SJSA1 (cell line): ENCODE measurements at regions not wholly inside any gene's neighbourhood (a gene's known extent, or its start where the extent isn't known, plus 50 kb on each side); places are given as distances from the start of the nearest gene placed in this dataset.

ENCODE experiments used
- DNase-seq, 2 experiments: peaks; one replicate each; pipeline ENCODE4 v3.0.0-alpha.2; 2015 to 2020; ENCODE audit warnings: low spot score in 2 of 2, low read depth in 1 of 2
- H3K27ac ChIP-seq: fragments of 250-450 bp; sonication (Bioruptor Pico); 2 replicates; pipeline ENCODE4 v1.5.1; 2020; ENCODE audit warnings: mild to moderate bottlenecking, moderate library complexity
- H3K27me3 ChIP-seq: fragments of 250-450 bp; sonication (Bioruptor Pico); replicated peaks from 2 replicates; pipeline ENCODE4 v1.5.1; 2020; ENCODE audit warnings: mild to moderate bottlenecking, moderate library complexity
- H3K36me3 ChIP-seq: fragments of 250-450 bp; sonication (Bioruptor Pico); 2 replicates; pipeline ENCODE4 v1.5.1; 2020; ENCODE audit warnings: mild to moderate bottlenecking
- H3K4me1 ChIP-seq: fragments of 250-450 bp; sonication (Bioruptor Pico); replicated peaks from 2 replicates; pipeline ENCODE4 v1.6.1; 2021; ENCODE audit warnings: mild to moderate bottlenecking
- H3K4me3 ChIP-seq: fragments of 250-450 bp; sonication (Bioruptor Pico); 2 replicates; pipeline ENCODE4 v1.5.1; 2020; ENCODE audit warnings: mild to moderate bottlenecking
- H3K9me3 ChIP-seq: fragments of 250-450 bp; sonication (Bioruptor Pico); replicated peaks from 2 replicates; pipeline ENCODE4 v1.5.1; 2020; ENCODE audit warnings: mild to moderate bottlenecking

DNA sequence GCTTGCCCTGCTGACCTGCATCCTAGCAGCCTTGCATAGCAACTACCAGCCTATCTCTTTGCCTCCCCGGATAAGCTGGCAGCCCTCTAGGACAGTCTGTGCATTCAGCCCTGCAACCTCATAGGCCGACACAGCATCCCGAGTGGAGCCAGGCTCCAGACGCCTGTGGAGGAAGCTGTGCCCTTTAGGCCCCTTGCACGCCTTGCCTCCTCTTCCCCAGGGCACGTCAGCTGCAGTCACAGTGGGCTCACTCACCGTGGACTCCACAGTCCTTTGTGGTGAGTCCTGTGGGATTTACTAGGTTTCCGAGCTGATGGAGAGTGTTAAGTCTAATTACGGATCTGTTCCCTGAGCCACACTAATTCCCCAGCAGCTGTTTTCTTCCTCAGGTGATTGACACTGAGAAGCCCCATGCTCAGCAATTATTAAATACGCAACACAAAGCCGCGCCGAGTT, 540.0 kb downstream of the TCERG1L start:
- no peaks in the 10 kb centered on the region for H3K9me3 ChIP-seq

DNA sequence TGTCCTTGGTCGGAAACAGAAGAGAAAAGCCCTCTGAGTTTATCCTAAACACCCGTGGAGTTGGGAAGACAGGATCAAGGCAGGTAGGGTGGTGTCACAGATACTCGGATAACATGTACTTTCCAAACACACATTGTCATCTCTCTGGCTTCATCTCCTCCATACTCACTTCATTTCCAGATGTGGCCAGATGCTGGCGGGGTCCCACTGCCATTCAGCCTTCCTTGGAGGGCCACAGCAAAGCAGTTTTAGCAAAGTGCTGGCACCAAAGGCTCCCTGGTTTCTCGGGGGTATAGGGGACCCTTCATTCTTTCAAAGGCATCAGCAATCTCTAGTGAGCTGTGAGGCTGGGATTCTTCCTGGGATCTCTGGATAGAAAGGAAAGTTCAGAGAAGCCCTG, 539.5 kb downstream of the TCERG1L start:
- no peaks in the 10 kb centered on the region for H3K4me1 ChIP-seq
- H3K36me3 ChIP-seq = no peaks in the 10 kb centered on the region
- no peak overlapping the region for H3K4me3 ChIP-seq
- DNase-seq = no peak
- H3K27ac ChIP-seq = no peak overlapping the region
- no peaks in the 10 kb centered on the region for H3K27me3 ChIP-seq
- H3K9me3 ChIP-seq = no peaks in the 10 kb centered on the region

More for the DNA sequence above, 540.0 kb downstream of the TCERG1L start:
- H3K27me3 ChIP-seq = no peaks in the 10 kb centered on the region
- no peak overlapping the region for H3K27ac ChIP-seq
- H3K36me3 ChIP-seq = no peaks in the 10 kb centered on the region
- H3K4me1 ChIP-seq = no peaks in the 10 kb centered on the region
- no peak for DNase-seq
- no peak overlapping the region for H3K4me3 ChIP-seq

DNA sequence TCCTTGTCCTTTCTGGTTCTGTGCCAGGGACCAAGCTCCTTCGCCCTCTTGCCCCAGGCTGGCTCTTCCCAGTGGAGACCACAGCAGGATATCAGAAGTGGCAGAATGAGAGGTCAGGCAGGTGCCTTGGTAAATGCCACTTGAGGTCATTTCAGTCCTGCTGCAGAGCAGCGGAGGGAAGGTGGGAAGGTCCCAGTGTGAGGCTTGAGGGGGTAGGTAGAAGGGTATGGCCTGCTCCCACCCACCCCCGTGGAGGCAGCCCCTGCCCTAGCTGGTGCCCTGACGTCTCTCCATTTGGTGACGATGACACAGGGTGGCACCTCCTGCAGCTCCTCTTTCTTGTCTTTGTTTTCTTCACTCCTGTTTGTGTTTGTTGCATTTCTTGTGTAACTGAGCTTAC, 538.8 kb downstream of the TCERG1L start:
- H3K27ac ChIP-seq = no peak overlapping the region
- no peaks in the 10 kb centered on the region for H3K4me1 ChIP-seq
- no peaks in the 10 kb centered on the region for H3K36me3 ChIP-seq
- H3K27me3 ChIP-seq = no peaks in the 10 kb centered on the region
- no peak for DNase-seq
- no peak overlapping the region for H3K4me3 ChIP-seq
- H3K9me3 ChIP-seq = no peaks in the 10 kb centered on the region

DNA sequence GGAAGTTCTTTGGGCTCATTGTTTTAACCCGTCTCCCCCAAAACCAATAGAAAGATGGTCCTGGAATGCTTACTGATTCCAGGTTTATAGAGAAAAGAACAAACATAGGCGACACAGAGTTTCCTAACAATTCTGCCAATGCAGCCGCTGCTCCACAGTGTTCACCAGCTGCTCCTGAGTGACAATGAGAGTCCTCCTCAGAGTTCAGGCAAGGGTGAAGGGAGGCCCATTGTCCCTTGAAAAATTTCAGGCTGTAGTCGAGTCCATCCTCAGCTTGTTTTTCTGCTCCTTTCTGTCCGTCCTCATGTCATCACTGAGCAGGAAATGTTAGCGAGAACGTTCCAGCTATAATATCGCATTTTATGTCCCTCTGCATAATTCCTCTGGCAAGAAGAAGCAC, 537.6 kb downstream of the TCERG1L start:
- no peak for DNase-seq
- Histone ChIP-seq H3K4me3 (no peak overlapping the region), H3K27ac (no peak overlapping the region), H3K9me3 (no peaks in the 10 kb centered on the region), H3K27me3 (no peaks in the 10 kb centered on the region), H3K36me3 (no peaks in the 10 kb centered on the region), H3K4me1 (no peaks in the 10 kb centered on the region)

DNA sequence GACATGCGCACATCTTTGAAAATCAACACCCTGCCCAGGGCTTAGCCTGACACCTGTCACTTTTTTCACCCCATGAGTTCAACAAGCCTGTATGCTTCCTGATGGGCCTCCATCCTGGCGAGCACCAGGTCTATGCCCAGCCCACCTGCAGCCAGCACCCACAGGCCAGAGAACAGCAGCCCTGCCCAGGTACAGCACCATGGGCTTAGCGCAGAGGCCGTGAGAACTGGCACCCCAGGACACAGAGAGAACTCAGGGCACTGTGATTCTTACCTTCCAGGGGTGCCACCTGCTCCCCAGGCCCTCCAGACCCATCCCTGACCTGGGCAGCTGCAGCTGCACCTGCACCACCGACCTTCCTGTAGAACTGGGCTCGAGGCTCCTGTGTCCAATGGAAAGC, 536.6 kb downstream of the TCERG1L start:
- H3K27me3 ChIP-seq = no peaks in the 10 kb centered on the region
- no peaks in the 10 kb centered on the region for H3K4me1 ChIP-seq
- no peaks in the 10 kb centered on the region for H3K36me3 ChIP-seq
- H3K27ac ChIP-seq = no peak overlapping the region
- no peak overlapping the region for H3K4me3 ChIP-seq
- no peaks in the 10 kb centered on the region for H3K9me3 ChIP-seq
- DNase-seq = no peak

DNA sequence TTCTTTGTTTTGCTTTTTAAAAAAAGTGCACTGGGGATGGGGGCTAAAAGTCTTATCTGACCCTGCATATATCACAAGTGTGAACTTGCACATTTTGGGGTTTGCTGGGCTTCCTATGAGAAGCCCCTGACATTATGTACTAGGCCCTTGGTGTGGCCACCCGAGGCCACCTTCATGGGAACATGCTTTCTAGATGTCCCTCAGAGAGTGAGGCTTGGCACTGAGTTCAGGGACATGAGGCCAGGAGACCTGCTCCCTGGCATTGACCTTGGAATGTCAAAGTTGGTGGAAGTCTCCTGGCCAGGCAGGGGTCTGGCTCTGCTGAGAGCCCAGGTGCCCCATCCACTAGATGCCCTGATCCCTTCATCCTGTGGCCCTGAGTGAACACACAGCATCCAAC, 536.2 kb downstream of the TCERG1L start:
- Histone ChIP-seq H3K27ac (no peak overlapping the region), H3K4me1 (no peaks in the 10 kb centered on the region), H3K4me3 (no peak overlapping the region), H3K27me3 (no peaks in the 10 kb centered on the region), H3K36me3 (no peaks in the 10 kb centered on the region), H3K9me3 (no peaks in the 10 kb centered on the region; the same call in 1 of the 2 replicates)
- no peak for DNase-seq

DNA sequence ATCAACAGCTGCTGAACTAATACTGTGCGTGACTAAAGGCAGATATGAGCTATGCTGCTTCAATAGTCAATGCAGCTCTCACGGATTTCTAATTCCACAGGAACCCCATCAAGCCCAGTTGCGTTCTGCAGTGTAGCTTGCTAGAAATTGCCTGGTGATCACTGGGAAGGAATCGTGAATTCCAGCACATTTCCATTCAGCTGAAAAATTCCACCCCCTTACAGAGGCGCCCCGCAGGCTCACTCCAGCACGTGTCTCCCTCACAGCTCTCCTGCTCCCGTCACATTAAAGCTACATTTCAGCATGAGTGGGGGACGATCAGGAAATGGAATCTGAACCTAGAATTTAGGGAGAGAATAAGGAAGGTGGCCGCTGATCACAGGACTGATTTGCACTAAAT, 534.8 kb downstream of the TCERG1L start:
- Histone ChIP-seq H3K4me3 (no peak overlapping the region), H3K9me3 (peaks cover 5% of the 10 kb centered on the region; the same call in 1 of the 2 replicates), H3K27ac (no peak overlapping the region), H3K27me3 (no peaks in the 10 kb centered on the region), H3K4me1 (no peaks in the 10 kb centered on the region), H3K36me3 (no peaks in the 10 kb centered on the region)
- no peak for DNase-seq

DNA sequence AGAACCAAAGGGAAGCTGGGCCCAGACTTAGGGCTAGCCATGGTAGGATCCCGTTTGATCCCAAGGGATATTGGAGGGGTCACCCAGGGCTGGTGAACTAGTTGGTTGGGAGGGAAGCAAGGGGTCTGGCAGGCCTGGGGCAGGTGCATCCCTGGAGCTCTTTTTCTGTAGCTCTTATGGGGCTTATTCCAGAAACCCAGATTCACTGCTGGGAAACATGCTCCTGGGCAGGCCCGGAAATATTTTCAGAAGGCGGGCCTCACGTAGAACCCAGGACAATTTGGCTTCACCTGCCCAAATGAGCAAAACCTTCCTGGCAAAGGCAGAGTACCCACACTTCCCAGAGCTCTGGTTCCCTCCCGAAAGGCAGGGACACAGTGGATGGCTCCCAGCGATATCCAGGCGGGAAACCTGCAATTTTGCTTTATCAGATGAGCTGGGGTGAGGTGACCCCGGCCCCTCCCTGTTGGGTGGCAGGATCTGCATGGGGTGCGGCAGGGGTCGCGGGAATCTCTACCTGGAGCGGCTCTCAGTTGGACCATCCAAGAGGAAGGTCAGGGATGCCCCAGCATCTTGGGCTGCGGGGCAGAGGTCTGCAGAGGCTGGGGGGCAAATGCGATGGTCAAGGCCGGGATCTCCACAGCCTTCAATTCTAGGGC, 533.9 kb downstream of the TCERG1L start:
- Histone ChIP-seq H3K27ac (no peak overlapping the region), H3K27me3 (no peaks in the 10 kb centered on the region), H3K36me3 (no peaks in the 10 kb centered on the region), H3K9me3 (peaks cover 9% of the 10 kb centered on the region), H3K4me3 (no peak overlapping the region), H3K4me1 (no peaks in the 10 kb centered on the region)
- DNase-seq = no peak

DNA sequence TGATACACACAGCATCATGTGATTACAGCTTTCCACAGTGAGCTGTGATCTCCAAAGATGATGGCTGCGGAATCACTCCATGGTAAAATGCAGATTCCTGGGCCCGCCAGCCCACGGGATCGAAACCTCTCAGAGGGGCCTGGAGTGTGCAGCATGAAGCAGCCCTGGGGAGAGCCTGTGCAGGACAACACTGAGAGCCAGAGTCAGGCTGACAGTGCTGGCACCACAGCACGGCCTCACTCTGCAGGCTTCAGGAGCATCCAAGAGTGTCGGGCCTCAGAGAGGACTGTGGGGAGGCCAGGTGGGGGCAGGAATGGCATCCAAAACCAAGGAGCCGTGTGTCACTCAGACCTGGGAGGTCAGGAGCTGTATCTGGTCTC, 533.4 kb downstream of the TCERG1L start:
- Histone ChIP-seq H3K4me3 (no peak overlapping the region), H3K4me1 (no peaks in the 10 kb centered on the region), H3K27ac (no peak overlapping the region), H3K27me3 (no peaks in the 10 kb centered on the region), H3K36me3 (no peaks in the 10 kb centered on the region), H3K9me3 (peaks cover 10% of the 10 kb centered on the region)
- no peak for DNase-seq

DNA sequence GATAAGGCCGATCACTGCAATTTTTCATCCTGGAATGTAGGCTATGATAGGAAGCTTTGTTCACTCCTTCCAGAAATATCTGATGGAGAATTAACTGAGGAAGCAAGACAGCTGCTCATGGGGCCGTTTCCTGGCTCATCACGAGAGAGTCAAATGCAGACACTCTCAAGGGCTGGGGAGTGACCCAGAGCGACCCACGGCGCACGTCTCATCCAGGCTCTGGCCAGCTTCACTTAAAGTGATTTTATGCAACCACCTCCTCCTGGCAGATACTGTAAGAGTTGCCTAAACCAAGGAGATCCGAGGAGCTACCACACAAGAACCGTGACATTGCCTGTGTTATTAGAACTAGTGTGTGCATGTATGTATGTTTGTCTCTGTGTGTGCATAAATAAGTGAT, 530.8 kb downstream of the TCERG1L start:
- H3K4me3 ChIP-seq = no peak overlapping the region
- H3K27ac ChIP-seq = no peak overlapping the region
- no peaks in the 10 kb centered on the region for H3K36me3 ChIP-seq
- DNase-seq = no peak
- H3K4me1 ChIP-seq = no peaks in the 10 kb centered on the region
- no peaks in the 10 kb centered on the region for H3K27me3 ChIP-seq
- H3K9me3 ChIP-seq = peaks cover 12% of the 10 kb centered on the region

DNA sequence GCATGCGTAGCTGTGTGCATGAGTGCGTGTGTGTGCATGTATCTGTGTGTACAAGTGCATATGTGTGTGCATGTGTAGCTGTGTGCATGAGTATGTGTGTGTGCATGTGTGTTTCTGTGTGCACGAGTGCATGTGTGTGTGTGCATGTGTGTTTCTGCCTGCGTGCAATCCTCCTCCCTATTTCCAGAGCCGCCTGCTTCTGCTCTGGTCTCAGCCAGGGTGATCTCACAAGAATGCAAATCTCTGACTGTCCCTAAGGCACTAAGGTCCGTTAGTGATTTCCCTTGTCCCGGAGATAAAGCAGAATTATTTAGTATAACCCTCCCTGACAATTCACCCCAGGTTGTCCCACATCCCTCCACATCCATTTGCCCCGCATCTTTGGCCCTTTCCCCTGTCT, 530.3 kb downstream of the TCERG1L start:
- H3K36me3 ChIP-seq = no peaks in the 10 kb centered on the region
- H3K27me3 ChIP-seq = no peaks in the 10 kb centered on the region
- H3K4me1 ChIP-seq = no peaks in the 10 kb centered on the region
- DNase-seq = no peak
- peaks cover 12% of the 10 kb centered on the region for H3K9me3 ChIP-seq
- no peak overlapping the region for H3K4me3 ChIP-seq
- no peak overlapping the region for H3K27ac ChIP-seq

DNA sequence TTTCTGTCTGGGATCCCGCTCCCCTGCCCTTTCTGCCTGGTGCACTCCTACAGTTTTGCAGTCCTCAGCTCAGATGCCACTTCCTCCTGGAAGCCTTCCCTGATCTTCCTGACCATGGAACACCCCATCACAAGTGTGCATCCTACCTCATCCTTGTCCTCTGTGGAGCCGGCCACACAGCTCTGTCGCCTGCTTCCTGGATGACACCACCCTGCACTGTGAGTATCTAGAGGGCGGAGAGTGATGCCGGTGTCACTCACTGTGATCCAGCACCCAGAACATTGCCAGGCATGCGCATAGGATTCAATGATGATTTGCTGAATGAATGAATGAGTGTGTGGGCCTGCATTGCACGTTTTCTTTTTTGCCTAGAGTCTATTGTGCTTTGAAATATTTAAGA, 529.9 kb downstream of the TCERG1L start:
- Histone ChIP-seq H3K36me3 (no peaks in the 10 kb centered on the region), H3K4me1 (no peaks in the 10 kb centered on the region), H3K4me3 (no peak overlapping the region), H3K9me3 (peaks cover 12% of the 10 kb centered on the region), H3K27ac (no peak overlapping the region), H3K27me3 (no peaks in the 10 kb centered on the region)
- DNase-seq = no peak

DNA sequence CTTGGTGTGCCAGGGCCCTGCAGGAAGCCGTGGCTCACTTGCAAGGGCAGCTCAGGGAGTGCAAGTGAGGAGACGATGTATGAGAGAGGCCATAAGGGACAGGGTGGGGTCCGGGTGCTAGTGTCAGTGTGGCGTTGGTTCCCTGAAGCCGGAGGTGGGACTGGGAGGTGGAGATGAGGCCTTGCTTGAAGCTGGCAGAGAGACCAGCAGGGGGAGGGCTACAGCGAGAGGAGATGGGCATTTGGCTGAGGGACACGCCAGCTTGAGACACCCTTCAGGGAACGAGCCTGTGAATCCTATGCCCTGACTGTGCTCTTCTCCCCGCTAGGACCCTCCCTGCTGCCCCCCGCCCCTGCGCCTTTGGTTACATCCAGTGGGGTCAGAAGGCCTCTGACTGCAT, 529.1 kb downstream of the TCERG1L start:
- H3K4me3 ChIP-seq = no peak overlapping the region
- no peak for DNase-seq
- no peaks in the 10 kb centered on the region for H3K36me3 ChIP-seq
- H3K4me1 ChIP-seq = no peaks in the 10 kb centered on the region
- H3K27me3 ChIP-seq = no peaks in the 10 kb centered on the region
- peaks cover 12% of the 10 kb centered on the region for H3K9me3 ChIP-seq
- H3K27ac ChIP-seq = no peak overlapping the region

DNA sequence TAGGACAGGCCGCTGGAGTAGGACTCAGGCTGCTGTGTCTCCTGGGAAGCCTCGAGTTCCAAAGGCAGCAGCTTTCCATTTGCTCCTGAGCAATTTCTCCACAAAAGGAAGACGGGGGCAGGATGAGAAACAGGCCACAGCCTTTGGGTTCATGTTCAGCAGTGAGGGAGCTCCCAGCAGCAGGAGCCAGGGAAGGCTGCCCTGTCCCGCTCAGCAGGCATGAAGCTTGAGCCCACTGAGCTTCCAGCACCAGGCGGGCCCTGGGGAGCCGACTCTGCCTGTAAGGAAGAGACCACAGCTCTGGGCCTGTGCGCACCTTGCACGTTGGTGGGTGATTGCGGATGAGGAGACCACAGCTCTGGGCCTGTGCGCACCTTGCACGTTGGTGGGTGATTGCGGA, 527.2 kb downstream of the TCERG1L start:
- H3K4me1 ChIP-seq = no peaks in the 10 kb centered on the region
- no peaks in the 10 kb centered on the region for H3K36me3 ChIP-seq
- no peaks in the 10 kb centered on the region for H3K27me3 ChIP-seq
- no peak for DNase-seq
- H3K9me3 ChIP-seq = peaks cover 12% of the 10 kb centered on the region
- H3K27ac ChIP-seq = no peak overlapping the region
- H3K4me3 ChIP-seq = no peak overlapping the region

DNA sequence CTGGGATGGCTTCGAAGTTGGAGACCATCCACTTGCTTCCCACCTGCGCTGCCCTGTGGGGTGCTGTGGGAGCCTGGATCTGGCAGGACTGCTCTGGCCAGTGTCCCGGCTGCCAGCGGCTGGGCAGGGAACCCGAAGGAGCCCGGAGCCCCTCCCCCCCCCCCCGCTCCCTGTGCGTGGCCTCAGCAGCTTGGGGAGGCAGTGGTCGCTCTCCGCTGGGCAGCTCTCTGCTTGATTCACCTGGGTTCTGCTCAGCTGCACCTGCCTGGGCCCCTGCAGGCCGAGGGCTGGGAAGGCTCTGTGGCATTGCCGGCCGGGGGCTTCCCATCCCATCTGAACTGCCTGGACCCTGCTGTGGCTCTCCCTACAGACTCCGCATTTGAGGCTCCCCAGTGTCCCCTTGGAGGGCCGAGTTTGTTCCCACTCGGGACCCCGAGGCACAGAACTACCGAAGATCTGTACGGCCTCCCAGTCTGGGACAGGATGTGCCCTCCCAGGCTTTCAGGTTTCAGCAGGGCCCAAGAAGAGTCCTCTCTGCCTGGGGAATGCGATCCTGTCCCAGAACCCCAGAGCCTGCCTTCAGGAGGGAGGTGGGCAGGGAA, 525.1 kb downstream of the TCERG1L start:
- peaks cover 9% of the 10 kb centered on the region for H3K9me3 ChIP-seq

More for the DNA sequence above, 525.1 kb downstream of the TCERG1L start:
- no peak for DNase-seq
- no peaks in the 10 kb centered on the region for H3K36me3 ChIP-seq
- H3K4me1 ChIP-seq = no peaks in the 10 kb centered on the region
- no peaks in the 10 kb centered on the region for H3K27me3 ChIP-seq
- no peak overlapping the region for H3K4me3 ChIP-seq
- no peak overlapping the region for H3K27ac ChIP-seq
